Kasumi-1 (cell line): ENCODE measurements at regions not wholly inside any gene's neighbourhood (a gene's known extent, or its start where the extent isn't known, plus 50 kb on each side); places are given as distances from the start of the nearest gene placed in this dataset.
A peak's percentile ranks its signal among the peaks of the same experiment; 100 is the strongest.
"Not testable (repeated sequence)": the region's sequence is repeated elsewhere in the genome, so short reads cannot be mapped to it uniquely, and the experiment has no call there.

Experiments
- DNase-seq, 2 experiments: peaks; one replicate each; lab custom pipeline; 2025; lab: John Stamatoyannopoulos, UW

GRCh38 chr15:55126111-55126510 is 70.6 kb downstream of the RSL24D1 start:
- no peak for DNase-seq

DNA sequence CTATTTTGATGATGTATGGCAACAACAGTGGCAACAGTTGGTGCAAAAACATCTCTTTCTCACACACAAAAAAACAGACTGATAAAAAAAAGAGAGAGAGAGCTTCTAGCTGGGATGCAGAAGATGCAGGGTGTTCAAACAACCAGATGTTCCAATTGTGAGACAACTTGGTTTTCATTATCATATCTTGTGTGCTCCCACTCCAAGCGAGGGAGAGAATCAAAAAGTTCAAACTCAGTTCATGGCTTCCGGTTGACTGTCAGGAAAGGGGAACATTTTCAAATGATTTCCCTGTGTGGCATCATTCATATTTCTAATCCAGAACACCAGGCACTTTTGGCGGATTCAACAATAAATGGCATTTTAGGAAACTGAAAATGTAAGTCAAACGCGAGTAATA is 72.1 kb downstream of the RSL24D1 start:
- DNase-seq: no peak

DNA sequence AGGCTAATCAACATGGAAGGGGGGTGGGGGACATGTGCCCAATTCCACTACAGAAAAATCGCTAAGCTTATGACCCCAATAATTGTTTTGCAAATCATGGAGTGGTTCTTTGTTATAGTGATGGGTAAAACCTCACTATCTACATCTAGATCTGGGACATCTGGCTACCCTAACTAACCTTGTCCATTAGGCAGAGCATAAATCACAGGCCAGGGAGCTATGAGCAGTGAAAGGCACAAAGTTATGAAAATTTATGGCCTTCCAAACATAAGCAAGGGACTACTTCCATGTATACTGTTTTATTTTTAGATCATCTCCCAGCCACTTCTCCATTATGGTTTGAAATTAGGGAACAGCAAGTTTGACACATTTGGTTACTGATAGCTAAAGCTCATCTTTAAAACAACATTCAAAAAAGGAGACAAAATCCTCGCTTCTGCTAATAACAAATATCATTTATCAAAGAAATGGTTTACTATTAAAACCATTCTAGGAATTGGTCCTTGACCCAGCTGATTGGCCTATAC is 78.3 kb downstream of the RSL24D1 start:
- no peak for DNase-seq

DNA sequence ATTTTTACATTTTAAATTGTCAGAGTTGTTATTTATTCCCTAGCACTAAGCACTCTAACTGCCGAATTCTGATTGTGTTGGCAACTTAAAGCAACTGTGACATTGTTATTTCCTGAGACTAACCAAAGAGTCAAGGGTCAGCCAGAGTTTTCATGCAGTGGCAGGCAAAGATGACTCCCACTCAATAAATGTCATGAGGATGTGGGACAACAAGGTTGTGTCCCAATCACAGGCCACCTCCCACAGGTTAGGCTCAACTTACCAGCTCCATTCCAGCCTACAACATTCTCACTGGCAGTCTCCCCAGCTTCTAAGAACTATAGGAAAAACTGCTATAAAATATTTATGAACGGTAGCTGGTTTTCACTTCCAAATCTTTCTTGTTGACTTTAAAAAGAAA is 80.1 kb downstream of the RSL24D1 start:
- no peak for DNase-seq

DNA sequence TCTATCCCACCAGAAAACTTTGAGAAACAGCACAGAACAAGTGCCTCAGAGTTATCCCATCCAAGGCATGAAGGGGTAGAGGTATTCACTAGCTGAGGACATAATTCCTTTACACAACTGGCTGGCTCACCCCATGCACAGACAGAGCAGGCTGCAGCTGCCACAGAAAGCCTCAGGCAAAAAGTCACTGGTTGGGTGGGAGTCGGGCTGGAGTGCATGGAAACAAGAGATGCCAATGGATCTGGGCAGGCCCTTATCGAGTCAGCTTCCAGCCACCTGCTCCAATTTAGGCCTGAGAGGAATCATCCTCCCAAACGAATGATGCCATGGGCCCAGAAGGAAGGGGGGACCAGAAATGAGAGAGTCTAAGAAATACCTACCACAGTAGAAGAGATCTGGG is 83.0 kb downstream of the RSL24D1 start:
- DNase-seq: no peak

DNA sequence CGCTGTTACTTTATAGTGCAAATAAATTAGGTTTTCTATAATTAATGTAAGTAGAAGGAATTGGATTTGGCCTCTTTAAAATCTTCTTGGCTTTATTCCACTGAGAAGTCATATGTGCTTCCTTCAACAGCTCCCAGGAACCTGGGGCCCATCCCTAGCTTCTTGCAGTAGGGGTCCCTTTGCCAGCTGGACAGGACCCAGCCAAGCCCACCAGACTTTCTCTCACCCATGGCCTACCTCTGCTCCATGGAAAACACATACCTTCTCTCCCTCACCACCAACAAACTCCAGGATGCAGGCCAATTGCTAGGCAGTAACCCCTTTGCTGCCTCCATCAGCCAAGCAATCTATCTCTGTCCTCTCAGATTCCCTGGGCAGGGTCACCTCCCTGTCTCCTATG is 84.0 kb downstream of the RSL24D1 start:
- no peak for DNase-seq

DNA sequence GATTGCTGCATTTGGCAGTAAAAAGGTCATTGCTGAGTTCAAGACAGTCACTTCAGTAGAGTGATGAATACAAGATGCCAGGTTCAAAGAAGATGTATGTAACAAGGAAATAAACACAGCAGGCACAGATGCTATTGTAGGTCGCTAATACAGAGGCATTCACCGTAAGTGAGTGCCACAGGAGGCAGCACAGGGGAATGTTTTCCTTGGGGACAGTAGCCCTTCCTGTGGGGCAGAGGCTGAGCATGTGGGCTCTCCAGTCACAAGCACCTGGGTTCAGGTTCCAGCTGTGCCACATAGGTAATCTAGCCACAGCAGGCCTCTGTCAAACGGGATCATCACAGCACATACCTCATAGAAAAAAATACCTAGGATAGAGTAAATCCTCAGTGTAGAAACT is 86.3 kb downstream of the RSL24D1 start:
- no peak for DNase-seq

DNA sequence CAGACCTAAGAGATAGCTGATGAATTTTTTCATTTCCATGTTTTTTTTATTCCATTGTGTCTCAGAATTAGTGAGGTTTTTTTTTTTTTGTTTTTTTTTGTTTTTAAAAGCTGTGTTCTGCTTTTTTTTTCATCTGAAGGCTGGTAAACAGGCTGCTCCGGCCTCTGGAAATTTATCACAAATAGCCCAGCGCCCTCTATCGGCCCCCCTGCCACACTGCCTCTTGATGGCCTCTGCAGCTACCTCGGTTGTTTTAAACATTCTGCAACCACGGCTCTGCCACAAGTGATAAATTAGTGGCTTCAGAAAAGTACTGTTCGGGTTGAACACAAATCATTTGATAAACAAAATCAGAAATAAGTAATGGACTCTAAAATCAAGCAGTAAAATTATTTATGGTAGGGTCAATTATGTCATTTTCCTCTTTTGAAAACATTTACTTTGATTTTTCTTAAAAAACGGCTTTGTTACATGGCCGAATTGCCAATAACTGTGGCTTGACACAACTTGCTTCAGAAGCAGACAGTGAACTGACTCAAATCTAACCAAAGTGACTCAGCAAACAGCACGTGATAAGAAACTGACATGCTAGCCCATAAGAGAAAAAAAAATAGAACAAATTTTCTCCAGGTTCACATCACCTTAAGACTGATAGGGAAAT is 87.8 kb downstream of the RSL24D1 start:
- DNase-seq: peak; percentile 67 to 82

DNA sequence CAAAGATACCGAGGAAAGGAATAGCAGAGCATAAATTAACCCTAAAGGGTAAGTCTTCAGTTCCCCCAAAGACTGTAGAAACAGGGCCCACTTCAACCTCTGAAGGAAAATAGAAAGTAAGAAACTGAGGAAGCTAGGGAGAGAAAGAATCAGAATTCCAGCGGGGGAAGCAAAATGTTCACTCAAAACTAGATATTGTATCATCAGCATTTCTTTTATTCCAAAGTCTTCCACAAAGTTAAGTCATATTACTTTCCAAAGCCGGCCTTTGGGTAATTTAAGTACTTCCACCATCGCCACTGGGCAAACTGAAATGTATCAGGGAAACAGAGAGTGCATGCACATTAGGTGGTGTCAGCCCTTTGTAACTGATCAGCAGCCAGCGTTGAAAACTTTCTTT is 88.3 kb downstream of the RSL24D1 start:
- DNase-seq: no peak

DNA sequence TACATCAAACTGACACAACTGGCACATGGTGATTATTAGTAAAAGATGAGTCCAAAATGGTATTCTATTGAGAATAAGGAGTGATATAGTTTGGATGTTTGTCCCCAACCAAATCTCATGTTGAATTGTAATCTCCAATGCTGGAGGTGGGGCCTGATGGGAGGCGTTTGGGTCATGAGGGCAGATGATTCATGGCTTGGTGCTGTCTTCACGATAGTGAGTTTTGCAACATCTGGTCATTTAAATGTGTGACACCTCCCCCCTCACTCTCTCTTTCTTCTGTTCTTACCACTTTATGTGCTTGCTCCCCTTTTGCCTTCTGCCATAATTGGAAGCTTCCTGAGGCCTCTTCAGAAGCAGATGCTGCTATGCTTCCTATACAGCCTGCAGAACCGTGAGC is 90.6 kb downstream of the RSL24D1 start:
- DNase-seq: no peak

DNA sequence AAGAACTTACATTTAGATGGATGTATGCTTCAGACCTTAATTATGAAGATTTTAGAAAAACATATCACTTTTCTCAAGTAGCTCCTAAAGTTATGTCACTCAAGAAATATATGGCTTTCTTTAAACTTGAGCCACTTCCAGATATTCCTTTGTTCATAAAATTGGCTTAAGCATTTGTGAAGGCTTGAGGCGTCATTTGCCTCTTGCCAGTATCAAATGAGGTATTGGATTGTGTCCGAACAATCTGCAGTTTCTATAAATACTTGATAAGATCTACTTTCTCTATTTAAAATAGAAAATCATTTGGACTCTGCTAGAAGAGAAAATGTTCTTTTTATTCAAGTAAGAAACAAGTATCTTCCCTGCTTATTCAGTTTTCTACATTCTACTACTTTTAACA is 102.6 kb downstream of the RSL24D1 start:
- no peak for DNase-seq

GRCh38 chr15:55088207-55088606 is 108.5 kb downstream of the RSL24D1 start:
- DNase-seq: no peak

DNA sequence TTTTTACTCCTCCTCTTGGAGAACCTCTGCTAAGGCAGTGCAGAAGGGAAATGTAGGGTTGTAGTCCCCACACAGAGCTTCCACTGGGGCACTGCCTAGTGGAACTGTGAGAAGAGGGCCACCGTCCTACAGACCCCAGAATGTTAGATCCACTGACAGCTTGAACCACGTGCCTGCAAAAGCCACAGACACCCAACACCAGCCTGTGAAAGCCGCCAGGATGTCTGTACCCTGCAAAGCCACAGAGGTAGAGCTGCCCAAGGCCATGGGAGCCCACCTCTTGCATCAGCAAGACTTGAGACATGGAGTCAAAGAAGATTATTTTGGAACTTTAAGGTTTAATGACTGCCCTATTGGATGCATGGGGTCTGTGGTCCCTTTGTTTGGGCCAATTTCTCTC is 112.1 kb downstream of the RSL24D1 start:
- no peak for DNase-seq

DNA sequence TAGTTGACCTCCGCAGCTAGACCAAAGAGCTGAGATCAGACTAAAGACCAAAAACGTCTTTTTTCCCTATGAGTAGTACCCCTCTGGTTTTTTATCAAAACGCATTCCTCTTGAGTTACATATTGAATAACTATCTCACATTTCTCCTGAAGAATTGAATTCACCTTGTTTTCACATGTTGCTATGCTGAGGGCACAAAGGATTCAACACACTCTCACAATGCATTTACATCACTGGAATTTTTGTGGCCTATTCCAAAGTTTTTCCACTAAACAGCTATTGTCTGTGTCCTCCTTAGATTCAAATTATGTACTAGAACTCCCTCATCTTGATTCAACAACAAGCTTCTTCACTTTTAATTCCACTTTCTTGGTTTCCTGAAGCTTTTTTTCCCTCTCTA is 112.5 kb downstream of the RSL24D1 start:
- DNase-seq: no peak

GRCh38 chr15:55077052-55077451 is 119.7 kb downstream of the RSL24D1 start:
- not testable (repeated sequence) for DNase-seq

GRCh38 chr15:55074431-55074830 is 122.3 kb downstream of the RSL24D1 start:
- DNase-seq: no peak

DNA sequence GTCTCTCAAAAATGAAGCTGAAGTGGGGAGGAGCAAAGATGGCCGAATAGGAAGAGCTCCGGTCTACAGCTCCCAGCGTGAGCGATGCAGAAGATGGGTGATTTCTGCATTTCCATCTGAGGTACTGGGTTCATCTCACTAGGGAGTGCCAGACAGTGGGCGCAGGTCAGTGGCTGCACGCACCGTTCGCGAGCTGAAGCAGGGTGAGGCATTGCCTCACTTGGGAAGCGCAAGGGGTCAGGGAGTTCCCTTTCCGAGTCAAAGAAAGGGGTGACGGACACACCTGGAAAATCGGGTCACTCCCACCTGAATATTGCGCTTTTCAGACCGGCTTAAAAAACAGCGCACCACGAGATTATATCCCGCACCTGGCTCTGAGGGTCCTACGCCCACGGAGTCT is 132.8 kb downstream of the RSL24D1 start:
- not testable (repeated sequence) for DNase-seq

DNA sequence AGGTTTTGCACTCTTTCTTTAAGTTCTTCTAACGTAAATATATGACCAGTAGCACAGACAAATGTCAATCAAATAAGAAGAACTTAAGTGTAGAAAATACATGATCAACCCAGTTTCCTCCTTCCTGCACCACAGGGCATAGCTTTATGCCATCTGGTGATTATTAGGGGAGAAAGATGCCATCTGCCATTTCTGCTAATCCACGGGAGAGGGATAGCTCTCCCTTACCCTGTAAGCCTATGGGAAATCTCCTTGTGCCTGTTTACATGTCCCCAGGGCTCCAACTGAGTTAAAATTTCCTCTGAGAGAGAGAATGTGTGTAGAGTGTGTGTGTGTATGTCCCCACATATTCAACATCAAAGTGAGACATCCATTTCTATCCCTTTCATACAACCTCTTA is 135.9 kb downstream of the RSL24D1 start:
- no peak for DNase-seq

DNA sequence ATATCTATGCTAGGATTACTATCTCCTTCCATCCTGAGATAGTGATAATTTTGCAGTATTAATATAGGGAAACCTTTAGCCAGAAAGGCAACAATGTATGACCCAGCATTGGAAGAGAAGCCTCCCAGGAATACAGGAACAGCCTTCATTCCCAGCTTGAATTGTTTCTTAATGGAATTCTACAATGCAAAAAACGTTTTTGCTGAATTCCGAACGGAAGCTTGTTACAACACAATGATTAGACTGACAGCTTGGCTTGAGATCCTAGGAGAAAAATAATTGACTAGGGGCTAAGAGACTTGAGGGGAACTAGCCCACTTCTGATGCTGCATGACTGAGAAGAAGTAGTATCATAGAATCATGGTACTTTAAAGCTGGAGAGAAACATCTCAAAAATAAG is 140.2 kb downstream of the RSL24D1 start:
- no peak for DNase-seq

DNA sequence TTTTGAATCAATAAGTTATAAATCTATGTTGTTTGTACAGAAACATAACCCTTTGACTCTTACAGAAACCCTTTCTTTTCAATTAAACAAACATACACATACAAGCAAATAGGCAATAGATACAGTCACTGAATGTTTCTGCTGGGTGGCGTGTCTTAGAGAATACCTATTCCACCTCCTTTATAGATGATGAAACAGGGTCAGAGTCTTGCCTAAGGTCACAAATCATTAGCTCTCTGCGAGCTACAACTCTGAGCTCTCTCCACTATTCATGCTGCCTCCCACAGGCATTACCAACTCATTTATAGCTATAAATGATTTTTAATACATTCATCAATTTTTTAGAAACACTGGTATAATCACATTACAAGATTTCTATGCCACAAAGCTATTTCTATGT is 152.6 kb downstream of the RSL24D1 start:
- DNase-seq: no peak

- no peak for DNase-seq
Observed at GRCh38 chr15:55037071-55037470, 159.7 kb downstream of the RSL24D1 start.

DNA sequence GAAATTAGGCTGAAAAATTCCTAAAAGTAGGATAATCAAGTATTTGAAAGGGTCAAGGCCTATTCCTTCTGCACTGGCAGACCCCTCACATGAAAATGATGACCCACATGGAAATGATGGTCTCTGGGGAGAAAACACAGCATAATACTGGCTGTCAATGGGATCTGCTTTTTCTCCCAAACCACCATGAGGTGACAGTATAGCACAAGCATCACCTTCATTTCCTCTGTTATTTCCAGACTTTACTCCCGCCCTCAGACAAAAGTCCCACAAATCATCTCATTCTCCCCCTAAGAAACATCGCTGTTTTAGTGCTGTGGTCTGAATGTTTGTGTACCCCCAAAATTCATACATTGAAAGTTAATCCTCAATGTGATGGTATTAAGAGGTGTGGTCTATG is 161.0 kb downstream of the RSL24D1 start:
- DNase-seq: no peak

GRCh38 chr15:55033574-55033973 is 163.2 kb downstream of the RSL24D1 start:
- DNase-seq: no peak

- no peak for DNase-seq
Observed at GRCh38 chr15:55031727-55032126, 165.0 kb downstream of the RSL24D1 start.
